ENCODE measurements at regions not wholly inside any gene's neighbourhood (a gene's known extent, or its start where the extent isn't known, plus 50 kb on each side); places are given as distances from the start of the nearest gene placed in this dataset.
"Not testable (repeated sequence)": the region's sequence is repeated elsewhere in the genome, so short reads cannot be mapped to it uniquely, and the experiment has no call there.

- ChIA-PET CTCF (no interaction called here), POLR2A (no interaction called here)
Measured at GRCh38 chr3:26438981-26439884, 183.3 kb upstream of the LRRC3B start.

GRCh38 chr3:26449996-26450395 is 172.6 kb upstream of the LRRC3B start:
- ChIA-PET POLR2A (no interaction called here), CTCF (no interaction called here)

- CTCF ChIA-PET, result no interaction called here
Measured at GRCh38 chr3:26452363-26452762, 170.2 kb upstream of the LRRC3B start.

GRCh38 chr3:26460985-26461384 is 161.6 kb upstream of the LRRC3B start:
- CTCF ChIA-PET, result no interaction called here
- POLR2A ChIA-PET, result no interaction called here

More at GRCh38 chr3:26452363-26452762, 170.2 kb upstream of the LRRC3B start:
- POLR2A ChIA-PET, result no interaction called here

GRCh38 chr3:26472345-26472744 is 150.2 kb upstream of the LRRC3B start:
- CTCF ChIA-PET, result no interaction called here

GRCh38 chr3:26474706-26475105 is 147.9 kb upstream of the LRRC3B start:
- POLR2A ChIA-PET, result no interaction called here

More at GRCh38 chr3:26472345-26472744, 150.2 kb upstream of the LRRC3B start:
- POLR2A ChIA-PET, result no interaction called here

GRCh38 chr3:26480377-26480776 is 142.2 kb upstream of the LRRC3B start:
- CTCF ChIA-PET, result no interaction called here

More at GRCh38 chr3:26474706-26475105, 147.9 kb upstream of the LRRC3B start:
- CTCF ChIA-PET, result no interaction called here

GRCh38 chr3:26484140-26484539 is 138.4 kb upstream of the LRRC3B start:
- CTCF ChIA-PET, result no interaction called here
- POLR2A ChIA-PET, result no interaction called here

More at GRCh38 chr3:26480377-26480776, 142.2 kb upstream of the LRRC3B start:
- POLR2A ChIA-PET, result no interaction called here

GRCh38 chr3:26498271-26498670 is 124.3 kb upstream of the LRRC3B start:
- ChIA-PET POLR2A (no interaction called here), CTCF (no interaction called here)

GRCh38 chr3:26505399-26505798 is 117.2 kb upstream of the LRRC3B start:
- ChIA-PET POLR2A (no interaction called here), CTCF (no interaction called here)

GRCh38 chr3:26514445-26515029 is 108.0 kb upstream of the LRRC3B start:
- CTCF ChIA-PET, POLR2A ChIA-PET: not testable (repeated sequence)

GRCh38 chr3:26515351-26515750 is 107.2 kb upstream of the LRRC3B start:
- POLR2A ChIA-PET, result no interaction called here
- CTCF ChIA-PET, result no interaction called here

GRCh38 chr3:26521261-26521660 is 101.3 kb upstream of the LRRC3B start:
- POLR2A ChIA-PET, result no interaction called here
- CTCF ChIA-PET, result no interaction called here

GRCh38 chr3:26522919-26523318 is 99.7 kb upstream of the LRRC3B start:
- POLR2A ChIA-PET, result no interaction called here
- CTCF ChIA-PET, result no interaction called here

- CTCF ChIA-PET, result no interaction called here
- POLR2A ChIA-PET, result no interaction called here
Measured at GRCh38 chr3:26525013-26525412, 97.6 kb upstream of the LRRC3B start.

- POLR2A ChIA-PET, result no interaction called here
- CTCF ChIA-PET, result no interaction called here
Measured at GRCh38 chr3:26535151-26535550, 87.4 kb upstream of the LRRC3B start.

GRCh38 chr3:26536955-26537354 is 85.6 kb upstream of the LRRC3B start:
- ChIA-PET POLR2A (no interaction called here), CTCF (no interaction called here)

- POLR2A ChIA-PET, result no interaction called here
- CTCF ChIA-PET, result no interaction called here
Measured at GRCh38 chr3:26550413-26550812, 72.2 kb upstream of the LRRC3B start.

GRCh38 chr3:26556637-26557036 is 65.9 kb upstream of the LRRC3B start:
- ChIA-PET CTCF (no interaction called here), POLR2A (no interaction called here)

- POLR2A ChIA-PET, result no interaction called here
- CTCF ChIA-PET, result no interaction called here
Measured at GRCh38 chr3:26558257-26558656, 64.3 kb upstream of the LRRC3B start.

- CTCF ChIA-PET, result no interaction called here
- POLR2A ChIA-PET, result no interaction called here
Measured at GRCh38 chr3:26559227-26559626, 63.3 kb upstream of the LRRC3B start.

- CTCF ChIA-PET, result no interaction called here
- POLR2A ChIA-PET, result no interaction called here
Measured at GRCh38 chr3:26560081-26560480, 62.5 kb upstream of the LRRC3B start.

Measured in activated CD8-positive, alpha-beta memory T cell treated with anti-CD3 and anti-CD28 coated beads for 36 hours (primary cell).